ENCODE measurements at regions not wholly inside any gene's neighbourhood (a gene's known extent, or its start where the extent isn't known, plus 50 kb on each side); places are given as distances from the start of the nearest gene placed in this dataset.

GRCh38 chr6:40907198-40907701 lies 131.8 kb downstream of the UNC5CL start:
- no peak for DNase-seq

- DNase-seq, result no peak
Observed at GRCh38 chr6:40906759-40907158, 132.3 kb downstream of the UNC5CL start.

- no peak for DNase-seq
Observed at GRCh38 chr6:40904583-40905194, 134.3 kb downstream of the UNC5CL start.

GRCh38 chr6:40903456-40903855 lies 135.6 kb downstream of the UNC5CL start:
- no peak for DNase-seq

GRCh38 chr6:40901322-40902055 lies 137.5 kb downstream of the UNC5CL start:
- DNase-seq, result no peak

- DNase-seq, result no peak
Observed at GRCh38 chr6:40900791-40901190, 138.2 kb downstream of the UNC5CL start.

GRCh38 chr6:40899684-40900155 lies 139.3 kb downstream of the UNC5CL start:
- no peak for DNase-seq

GRCh38 chr6:40898073-40898472 lies 140.9 kb downstream of the UNC5CL start:
- no peak for DNase-seq

- no peak for DNase-seq
Observed at GRCh38 chr6:40897390-40898003, 141.5 kb downstream of the UNC5CL start.

GRCh38 chr6:40896696-40897095 lies 142.3 kb downstream of the UNC5CL start:
- DNase-seq, result no peak

DNA sequence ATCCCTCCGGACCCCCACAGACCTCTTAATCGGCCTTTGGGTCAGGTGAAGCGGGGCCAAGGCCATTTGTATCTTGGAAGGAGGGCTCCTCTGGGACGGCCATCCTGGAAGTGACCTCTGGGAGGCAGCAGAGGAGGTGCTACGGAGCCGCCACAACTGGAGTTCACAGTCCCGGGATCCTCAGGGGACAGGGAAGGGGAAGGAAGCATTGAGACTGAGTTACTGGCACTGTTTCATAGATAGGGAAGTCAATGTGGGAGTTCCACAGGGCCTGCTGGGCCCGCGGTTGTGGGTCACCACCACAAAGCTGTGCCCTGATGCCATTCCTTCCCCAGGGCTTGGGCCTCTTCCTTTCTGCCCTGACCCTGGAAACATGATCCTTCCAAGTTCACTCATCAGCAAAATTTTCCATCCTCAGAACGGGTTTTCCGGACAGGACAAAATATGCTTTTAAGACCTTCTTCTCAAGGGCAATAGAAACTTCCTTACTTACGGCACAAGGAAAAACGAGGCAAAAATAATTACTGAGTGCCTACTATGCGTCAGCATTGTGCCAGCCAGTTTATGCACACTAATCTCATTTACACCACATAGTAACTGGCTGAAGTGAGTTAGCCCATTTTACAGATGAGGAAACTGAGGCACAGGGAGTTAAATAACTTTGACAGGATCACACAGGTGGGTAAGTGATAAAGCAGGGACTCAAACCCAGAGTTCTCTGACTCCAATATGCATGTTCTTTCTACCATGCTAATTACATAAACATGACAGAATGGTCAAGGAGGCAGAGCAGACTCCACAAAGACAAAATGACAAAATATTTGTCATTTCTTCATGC lies 143.8 kb downstream of the UNC5CL start:
- no peak for DNase-seq

GRCh38 chr6:40893021-40893420 lies 146.0 kb downstream of the UNC5CL start:
- DNase-seq, result no peak

DNA sequence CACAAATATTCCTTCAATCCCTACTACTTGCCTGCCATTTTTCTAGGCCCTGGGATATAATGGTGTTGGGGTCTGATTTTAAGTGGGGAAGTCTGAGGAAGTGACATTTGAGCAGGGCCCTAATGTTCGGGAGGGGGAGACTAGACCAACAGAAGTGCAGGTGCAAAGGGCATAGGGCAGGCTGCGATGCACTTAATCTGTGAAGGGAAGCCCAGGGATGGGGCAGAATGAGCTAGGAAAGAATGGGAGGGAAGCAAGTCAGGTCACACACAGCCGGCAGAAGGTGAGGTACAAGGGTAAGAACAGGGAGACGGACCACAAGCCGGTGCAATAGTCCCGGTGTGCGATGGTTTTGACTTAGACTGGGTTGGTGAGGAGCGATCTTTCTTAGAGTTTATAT lies 146.8 kb downstream of the UNC5CL start:
- DNase-seq, result no peak

- DNase-seq, result no peak
Observed at GRCh38 chr6:40891686-40892085, 147.3 kb downstream of the UNC5CL start.

GRCh38 chr6:40891131-40891530 lies 147.9 kb downstream of the UNC5CL start:
- no peak for DNase-seq

DNA sequence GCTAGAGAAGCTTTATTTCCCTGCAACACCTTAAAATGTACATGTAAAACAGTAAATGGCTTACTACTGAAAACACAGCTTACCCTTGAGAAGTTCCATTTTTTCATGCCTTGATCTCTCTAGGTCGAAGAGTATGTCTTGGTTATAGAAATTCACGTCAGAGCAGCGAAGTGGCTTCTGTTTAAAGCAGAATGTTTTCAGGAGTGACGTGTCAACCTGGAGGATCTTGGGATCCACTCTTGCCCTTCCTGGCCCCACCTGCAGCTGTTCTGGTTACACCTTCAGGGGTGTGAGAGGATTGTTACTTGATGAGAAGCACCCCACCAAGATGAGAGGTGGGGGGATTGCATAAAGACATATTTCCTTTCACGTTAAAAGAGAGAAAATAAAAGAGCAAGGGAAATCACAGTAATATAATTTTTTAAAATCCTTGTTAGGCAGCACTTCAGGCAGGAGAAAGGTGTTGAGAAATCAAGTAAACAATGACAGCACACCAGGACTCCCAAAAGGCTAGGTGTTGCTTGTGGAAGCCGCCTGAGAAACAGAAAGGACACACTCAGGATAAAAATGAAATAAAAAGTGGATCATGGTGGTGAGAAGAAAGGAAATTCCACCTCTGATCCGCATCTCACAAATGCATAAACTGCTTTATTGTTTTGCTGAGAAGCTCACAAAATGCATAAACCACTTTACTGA lies 149.7 kb downstream of the UNC5CL start:
- no peak for DNase-seq

- no peak for DNase-seq
Observed at GRCh38 chr6:40888456-40888990, 150.5 kb downstream of the UNC5CL start.

- DNase-seq, result no peak
Observed at GRCh38 chr6:40887792-40888340, 151.2 kb downstream of the UNC5CL start.

DNA sequence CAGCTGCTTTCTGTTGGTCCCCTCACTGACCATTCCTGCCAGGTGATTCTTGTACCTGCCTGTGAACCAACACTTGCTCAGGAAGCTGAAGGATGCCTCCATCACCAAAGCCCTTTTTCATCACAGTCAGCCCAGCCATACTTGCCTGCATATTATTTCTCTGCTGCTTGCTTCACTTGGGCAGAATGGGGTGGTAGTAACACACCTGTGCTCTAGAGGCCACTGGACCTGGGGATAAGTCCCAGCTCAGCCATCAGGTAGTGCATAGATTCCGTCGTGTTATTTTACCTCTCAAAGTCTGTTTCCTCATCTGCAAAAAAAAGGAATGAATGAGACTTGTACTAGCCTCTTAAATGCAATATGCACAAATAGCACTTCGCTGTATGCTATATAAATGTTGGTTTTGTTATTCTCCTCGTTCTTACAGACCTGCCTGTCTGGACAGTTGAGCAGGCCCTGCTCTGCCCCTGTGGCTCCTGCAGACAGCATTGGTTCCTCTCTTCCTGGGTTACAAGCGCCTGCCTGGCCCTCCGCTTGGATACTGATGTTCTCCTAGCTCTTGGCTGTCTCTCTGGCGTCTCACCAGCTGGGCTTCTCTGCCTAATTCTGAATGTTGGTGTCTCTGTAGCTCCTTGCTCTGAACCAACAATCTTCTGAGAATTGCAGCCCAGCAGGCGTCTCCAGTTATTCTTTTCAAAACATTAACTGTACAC lies 151.8 kb downstream of the UNC5CL start:
- no peak for DNase-seq

DNA sequence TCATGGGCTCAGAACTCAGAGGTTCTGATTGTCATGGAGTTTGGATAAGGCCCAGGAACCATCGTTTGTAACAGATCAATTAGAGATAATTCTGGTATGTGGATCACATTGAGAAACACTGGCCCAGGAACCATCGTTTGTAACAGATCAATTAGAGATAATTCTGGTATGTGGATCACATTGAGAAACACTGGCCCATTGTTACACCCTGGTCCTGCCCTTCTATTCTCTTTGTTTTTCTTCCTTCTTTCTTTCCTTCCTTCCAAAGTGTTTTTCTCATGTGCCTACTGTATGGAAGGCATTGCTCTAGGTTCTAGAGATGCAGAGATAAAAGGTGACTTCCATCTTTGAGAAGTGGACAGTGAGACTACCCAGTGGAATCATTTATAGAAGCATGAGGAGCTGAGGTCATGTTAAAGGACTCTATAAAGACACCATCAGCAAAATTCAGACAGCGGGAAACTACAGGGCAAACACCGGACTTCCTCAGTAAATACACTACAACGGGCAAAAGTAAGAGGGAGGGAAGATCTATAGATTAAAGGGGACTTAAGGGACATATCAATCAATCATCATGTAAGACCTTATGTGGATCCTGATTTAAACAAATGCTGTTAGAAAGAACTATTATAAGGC lies 153.8 kb downstream of the UNC5CL start:
- DNase-seq, result no peak
